HEK293 (cell line): ENCODE measurements at regions not wholly inside any gene's neighbourhood (a gene's known extent, or its start where the extent isn't known, plus 50 kb on each side); places are given as distances from the start of the nearest gene placed in this dataset.
A peak's percentile ranks its signal among the peaks of the same experiment; 100 is the strongest.

Source experiments
- PATZ1 ChIP-seq: fragments of 450-650 bp; formaldehyde crosslinking; IDR thresholded peaks from 2 replicates; pipeline ENCODE4 v1.5.1; 2016; ENCODE audit warnings: missing biosample characterization, missing genetic modification characterization
- PRDM10 ChIP-seq: fragments of 450-650 bp; formaldehyde crosslinking; IDR thresholded peaks from 2 replicates; pipeline ENCODE4 v1.5.1; 2016; ENCODE audit warnings: missing biosample characterization, missing genetic modification characterization
- RBAK ChIP-seq: fragments of 450-650 bp; formaldehyde crosslinking; IDR thresholded peaks from 2 replicates; pipeline ENCODE4 v1.5.1; 2016; ENCODE audit warnings: missing biosample characterization, missing genetic modification characterization
- REST ChIP-seq: fragments of 450-650 bp; formaldehyde crosslinking; IDR thresholded peaks from 2 replicates; pipeline ENCODE4 v1.5.1; 2016; ENCODE audit warnings: missing biosample characterization, missing genetic modification characterization
- TCF7L2 ChIP-seq: IDR thresholded peaks from 2 replicates; pipeline ENCODE4 v1.6.1; 2011; ENCODE audit warnings: low read depth, mild to moderate bottlenecking, inconsistent platforms, low read length, moderate library complexity, borderline replicate concordance
- ZBTB10 ChIP-seq: fragments of 450-650 bp; formaldehyde crosslinking; IDR thresholded peaks from 2 replicates; pipeline ENCODE4 v1.5.1; 2016; ENCODE audit warnings: missing biosample characterization, missing genetic modification characterization
- ZBTB49 ChIP-seq: fragments of 450-650 bp; formaldehyde crosslinking; IDR thresholded peaks from 2 replicates; pipeline ENCODE4 v1.5.1; 2016; ENCODE audit warnings: missing biosample characterization, missing genetic modification characterization, low read depth
- ZNF121 ChIP-seq: fragments of 450-650 bp; formaldehyde crosslinking; IDR thresholded peaks from 2 replicates; pipeline ENCODE4 v1.5.1; 2016; ENCODE audit warnings: missing biosample characterization, missing genetic modification characterization
- ZNF16 ChIP-seq: fragments of 450-650 bp; formaldehyde crosslinking; IDR thresholded peaks from 2 replicates; pipeline ENCODE4 v1.5.1; 2016; ENCODE audit warnings: low read depth, missing biosample characterization, missing genetic modification characterization
- ZNF2 ChIP-seq: fragments of 450-650 bp; formaldehyde crosslinking; IDR thresholded peaks from 2 replicates; pipeline ENCODE4 v1.5.1; 2016; ENCODE audit warnings: missing biosample characterization, missing genetic modification characterization
- ZNF274 ChIP-seq, 2 experiments: fragments of 200-500 bp in 1 of 2; fragments of 450-650 bp in 1 of 2; sonication (Bioruptor generic) in 1 of 2; formaldehyde crosslinking in 1 of 2; IDR thresholded peaks; 2 replicates each; pipeline versions ENCODE4 v1.5.1 to v1.6.1; 2014 to 2016; ENCODE audit warnings: borderline replicate concordance in 1 of 2, inconsistent platforms in 1 of 2, low read length in 1 of 2, missing biosample characterization in 1 of 2, missing genetic modification characterization in 1 of 2
- ZNF391 ChIP-seq: fragments of 450-650 bp; formaldehyde crosslinking; IDR thresholded peaks from 2 replicates; pipeline ENCODE4 v1.5.1; 2016; ENCODE audit warnings: low read depth, missing biosample characterization, missing genetic modification characterization, borderline replicate concordance
- ZNF473 ChIP-seq: fragments of 450-650 bp; formaldehyde crosslinking; IDR thresholded peaks from 2 replicates; pipeline ENCODE4 v1.5.1; 2017; ENCODE audit warnings: missing biosample characterization, missing genetic modification characterization
- ZNF501 ChIP-seq: fragments of 450-650 bp; formaldehyde crosslinking; IDR thresholded peaks from 2 replicates; pipeline ENCODE4 v1.5.1; 2016; ENCODE audit warnings: missing biosample characterization, missing genetic modification characterization
- ZNF529 ChIP-seq: fragments of 450-650 bp; formaldehyde crosslinking; IDR thresholded peaks from 2 replicates; pipeline ENCODE4 v1.5.1; 2017; ENCODE audit warnings: missing genetic modification characterization, missing biosample characterization; ENCODE audit not compliant: insufficient replicate concordance
- ZNF558 ChIP-seq: fragments of 450-650 bp; formaldehyde crosslinking; IDR thresholded peaks from 2 replicates; pipeline ENCODE4 v1.5.1; 2016; ENCODE audit warnings: missing biosample characterization, missing genetic modification characterization
- ZNF645 ChIP-seq: fragments of 450-650 bp; formaldehyde crosslinking; IDR thresholded peaks from 2 replicates; pipeline ENCODE4; 2016; ENCODE audit warnings: missing biosample characterization, missing genetic modification characterization
- ZNF692 ChIP-seq: fragments of 450-650 bp; formaldehyde crosslinking; IDR thresholded peaks from 2 replicates; pipeline ENCODE4 v1.5.1; 2016; ENCODE audit warnings: missing biosample characterization, missing genetic modification characterization
- ZSCAN23 ChIP-seq: fragments of 450-650 bp; formaldehyde crosslinking; IDR thresholded peaks from 2 replicates; pipeline ENCODE4 v1.5.1; 2016; ENCODE audit warnings: missing biosample characterization, missing genetic modification characterization
- ZXDB ChIP-seq: fragments of 450-650 bp; formaldehyde crosslinking; IDR thresholded peaks from 2 replicates; pipeline ENCODE4 v1.5.1; 2016; ENCODE audit warnings: missing biosample characterization, missing genetic modification characterization

GRCh38 chr12:64560396-64561301 lies 49.6 kb upstream of the RASSF3 start (continued):
- no peak for TF ChIP-seq REST (tag by site-specific recombination)
- no peak for TF ChIP-seq ZNF529 (tag by site-specific recombination)
- peak; percentile 79 for TF ChIP-seq ZNF692 (tag by site-specific recombination)
- no peak for TF ChIP-seq ZNF501 (tag by site-specific recombination)
- no peak for TF ChIP-seq ZNF558
- TF ChIP-seq ZNF16 = no peak
- peak; percentile 60; the same call in 1 of the 2 replicates for TF ChIP-seq PATZ1 (tag by site-specific recombination)
- TF ChIP-seq ZNF121 (tag by site-specific recombination) = no peak
- no peak for TF ChIP-seq ZNF473
- no peak for TF ChIP-seq RBAK (tag by site-specific recombination)
- TF ChIP-seq ZXDB (tag by site-specific recombination) = peak; percentile 62; the same call in 1 of the 2 replicates
- TF ChIP-seq ZBTB49 = no peak
- no peak for TF ChIP-seq ZNF391 (tag by site-specific recombination)
- no peak for TF ChIP-seq ZNF645 (tag by site-specific recombination)
- no peak for TF ChIP-seq ZNF2 (tag by site-specific recombination)
- TF ChIP-seq ZNF274 (IDR thresholded peaks at IDR 0.05; ENCODE audit: low read length) = no peak
- no peak for TF ChIP-seq ZNF274 (tag by site-specific recombination; IDR thresholded peaks at IDR 0.05; ENCODE audit: borderline replicate concordance)
- no peak for TF ChIP-seq ZBTB10
- TF ChIP-seq ZSCAN23 (tag by site-specific recombination) = 0 out of 2 replicates have a peak, but pooled peaks have one; percentile 37
- TF ChIP-seq PRDM10 = no peak
- TF ChIP-seq TCF7L2 = no peak
